GM12873 (cell line): ENCODE measurements at regions not wholly inside any gene's neighbourhood (a gene's known extent, or its start where the extent isn't known, plus 50 kb on each side); places are given as distances from the start of the nearest gene placed in this dataset.

Source experiments
- TF ChIP-seq, protein P1 (sequence below): IDR thresholded peaks from 2 replicates; pipeline ENCODE4 v1.5.1; 2012; ENCODE audit warnings: low read depth, mild to moderate bottlenecking, moderate library complexity, low read length, control low read depth; ENCODE audit not compliant: insufficient read depth; ENCODE audit errors: missing control alignments

DNA sequence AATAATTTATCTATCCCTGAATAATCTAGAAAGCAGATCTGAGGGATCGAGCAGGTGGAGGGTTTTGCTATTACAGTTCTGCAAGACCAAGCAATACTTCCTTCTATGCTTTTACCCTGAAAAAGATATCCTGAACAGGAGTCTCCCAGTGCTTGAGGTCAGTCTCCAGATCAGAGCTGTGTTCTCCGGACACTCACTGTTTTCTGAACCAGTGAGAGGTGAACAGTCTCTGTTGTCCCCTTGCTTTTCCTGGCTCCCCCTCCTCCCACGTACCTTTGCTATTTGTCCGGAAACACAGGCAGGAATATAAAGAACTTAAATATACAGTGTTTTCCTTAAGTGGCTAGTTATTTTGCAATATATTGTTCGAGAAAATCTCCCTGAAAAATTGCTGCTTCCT lies 116.6 kb downstream of the ATXN3L start:
- TF ChIP-seq, protein P1, sequence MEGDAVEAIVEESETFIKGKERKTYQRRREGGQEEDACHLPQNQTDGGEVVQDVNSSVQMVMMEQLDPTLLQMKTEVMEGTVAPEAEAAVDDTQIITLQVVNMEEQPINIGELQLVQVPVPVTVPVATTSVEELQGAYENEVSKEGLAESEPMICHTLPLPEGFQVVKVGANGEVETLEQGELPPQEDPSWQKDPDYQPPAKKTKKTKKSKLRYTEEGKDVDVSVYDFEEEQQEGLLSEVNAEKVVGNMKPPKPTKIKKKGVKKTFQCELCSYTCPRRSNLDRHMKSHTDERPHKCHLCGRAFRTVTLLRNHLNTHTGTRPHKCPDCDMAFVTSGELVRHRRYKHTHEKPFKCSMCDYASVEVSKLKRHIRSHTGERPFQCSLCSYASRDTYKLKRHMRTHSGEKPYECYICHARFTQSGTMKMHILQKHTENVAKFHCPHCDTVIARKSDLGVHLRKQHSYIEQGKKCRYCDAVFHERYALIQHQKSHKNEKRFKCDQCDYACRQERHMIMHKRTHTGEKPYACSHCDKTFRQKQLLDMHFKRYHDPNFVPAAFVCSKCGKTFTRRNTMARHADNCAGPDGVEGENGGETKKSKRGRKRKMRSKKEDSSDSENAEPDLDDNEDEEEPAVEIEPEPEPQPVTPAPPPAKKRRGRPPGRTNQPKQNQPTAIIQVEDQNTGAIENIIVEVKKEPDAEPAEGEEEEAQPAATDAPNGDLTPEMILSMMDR, result no peak

DNA sequence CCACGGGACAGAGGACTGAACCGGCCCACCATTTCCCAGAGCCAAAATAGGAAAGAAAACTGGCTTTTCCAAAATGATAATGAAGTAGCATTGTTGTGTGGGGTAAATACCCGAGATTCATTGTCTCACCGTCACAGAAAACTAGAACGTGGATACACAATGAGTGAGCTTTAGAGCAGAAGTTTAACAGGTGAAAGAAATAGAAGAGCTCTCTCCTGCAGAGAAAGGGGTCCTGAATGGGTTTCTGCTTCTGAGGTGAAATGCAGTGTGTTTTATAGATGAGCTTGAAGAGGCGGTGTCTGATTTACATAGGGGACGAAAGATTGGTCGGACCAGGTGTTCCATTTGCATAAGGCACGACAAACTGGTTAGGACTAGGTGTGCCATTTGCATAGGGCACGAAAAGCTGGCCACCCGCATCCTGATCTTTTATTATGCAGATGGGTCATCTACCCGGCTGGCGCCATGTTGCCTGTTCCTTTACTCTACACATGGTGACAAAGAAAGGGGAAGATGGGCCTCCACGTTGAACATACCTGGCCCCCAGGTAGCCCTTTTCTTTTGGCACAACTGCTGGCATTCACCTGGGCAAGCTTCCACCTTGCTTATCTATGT lies 118.1 kb downstream of the ATXN3L start:
- TF ChIP-seq, protein P1, result no peak

DNA sequence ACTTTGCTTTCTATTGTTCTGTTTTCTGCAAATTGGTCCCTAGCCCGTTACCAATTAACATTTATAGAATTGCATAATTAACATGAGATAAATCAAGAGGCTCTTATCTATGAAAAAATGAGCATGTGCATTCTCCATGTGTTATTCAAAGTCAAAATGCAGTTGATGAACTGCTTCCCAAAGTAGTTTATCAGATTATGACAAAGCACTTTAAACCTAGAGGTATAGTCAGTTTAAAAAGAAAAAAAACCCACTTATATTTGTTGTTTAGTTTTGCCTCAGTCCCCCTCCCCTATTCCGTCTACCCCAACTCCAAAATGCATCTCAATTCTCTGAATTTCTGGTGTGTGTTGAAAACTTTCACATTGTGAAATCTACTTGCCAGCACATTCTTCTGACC lies 119.5 kb downstream of the ATXN3L start:
- TF ChIP-seq, protein P1, result no peak

DNA sequence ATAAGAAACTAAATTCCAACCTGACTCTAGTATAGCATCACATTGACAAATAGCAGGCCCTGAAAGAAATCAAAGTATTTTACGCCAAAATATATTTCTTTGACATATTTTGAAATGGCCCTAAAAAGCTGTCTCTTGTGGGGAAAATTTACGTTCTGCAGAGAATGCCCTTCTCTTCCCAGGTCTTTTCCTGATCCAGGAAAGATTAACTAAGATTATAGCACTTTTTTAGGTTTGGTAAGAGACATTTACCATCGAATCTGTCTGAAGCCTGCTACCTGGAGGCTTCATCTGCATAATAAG lies 121.1 kb downstream of the ATXN3L start:
- TF ChIP-seq, protein P1, result no peak

DNA sequence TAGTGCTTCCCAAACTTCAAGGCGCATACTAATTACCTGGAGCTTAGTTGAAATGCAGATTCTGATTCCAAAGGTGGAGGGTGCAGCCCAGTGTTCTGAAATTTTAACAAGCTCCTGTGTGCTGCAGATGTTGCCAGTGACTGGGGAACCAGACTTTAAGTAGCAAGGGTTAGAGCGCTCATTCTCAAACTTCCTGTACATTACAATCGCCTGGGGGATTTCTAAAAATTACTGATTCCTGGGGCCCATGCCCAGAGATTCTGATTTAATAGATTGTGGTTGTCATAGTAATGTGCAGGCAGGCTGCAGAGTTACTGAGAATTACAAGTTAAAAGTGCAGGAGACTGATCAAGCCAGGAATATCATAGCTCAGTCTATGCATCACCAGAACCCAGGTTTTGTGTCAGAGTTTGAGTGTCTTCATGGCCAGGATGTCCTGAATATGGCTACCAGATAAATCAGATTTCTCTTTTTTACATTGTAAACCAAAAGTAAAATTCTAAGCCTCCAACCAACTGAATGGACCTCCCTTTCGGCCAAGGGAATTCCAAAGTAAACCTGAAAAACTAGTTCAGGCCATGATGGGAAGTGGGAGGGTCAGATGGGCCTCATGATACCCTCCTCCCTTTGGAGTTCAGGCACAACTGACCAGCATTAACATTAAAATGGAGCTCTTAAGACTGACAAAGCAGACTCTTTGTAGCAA lies 121.6 kb downstream of the ATXN3L start:
- TF ChIP-seq, protein P1, result no peak

DNA sequence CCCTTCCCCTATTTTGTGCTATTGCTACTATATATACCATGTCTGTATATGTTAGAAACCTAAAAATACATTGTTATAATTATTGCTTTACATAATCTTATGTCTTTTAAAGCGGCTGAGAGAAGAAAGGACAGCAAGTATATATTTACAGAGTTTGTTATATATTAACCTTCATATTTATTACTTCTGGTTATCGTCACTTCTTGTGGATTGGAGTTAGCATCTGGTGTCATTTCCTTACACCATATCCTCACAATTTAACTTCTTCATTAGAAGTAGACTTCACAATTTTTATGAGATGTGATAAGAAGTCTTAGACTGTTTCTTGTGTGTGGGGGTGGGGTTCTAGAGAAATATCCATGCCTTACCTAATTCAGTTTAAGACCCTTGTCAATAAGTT lies 123.1 kb downstream of the ATXN3L start:
- TF ChIP-seq, protein P1, result no peak

DNA sequence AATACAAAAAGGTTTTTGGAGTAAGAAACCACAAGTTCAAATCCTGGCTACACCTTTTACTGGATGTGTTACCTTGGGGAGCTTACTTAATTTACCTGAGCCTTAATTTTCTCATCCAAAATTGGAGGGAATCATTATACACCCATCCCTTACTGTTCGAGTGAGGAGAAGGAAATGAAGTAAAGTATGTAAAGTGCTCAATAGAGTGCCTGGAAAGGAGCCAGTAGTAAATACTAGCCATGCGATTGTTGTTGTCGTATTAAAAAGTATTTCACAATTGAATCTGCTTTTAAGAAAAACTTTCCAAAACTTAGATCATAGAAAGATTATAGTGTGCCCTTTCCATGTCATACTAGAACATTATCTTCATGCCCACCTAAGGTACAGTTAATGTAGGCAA lies 124.5 kb downstream of the ATXN3L start:
- TF ChIP-seq, protein P1, result no peak
